Heart left ventricle (tissue), 16 donors: ENCODE measurements at regions not wholly inside any gene's neighbourhood (a gene's known extent, or its start where the extent isn't known, plus 50 kb on each side); places are given as distances from the start of the nearest gene placed in this dataset.
A peak's percentile ranks its signal among the peaks of the same experiment; 100 is the strongest.

Experiments used
- ATAC-seq, 4 donors: fragments of 200-7000 bp; cut with Tn5 transposase; one replicate each; pipeline ENCODE4 v1.9.1; 2020 to 2022; ENCODE audit warnings: moderate library complexity in 4 of 4, mild to moderate bottlenecking in 3 of 4, moderate number of reproducible peaks in 1 of 4
- DNase-seq, 5 donors: peaks; one replicate each; pipeline ENCODE4 v3.0.0-alpha.2; 2020
- H3K27ac ChIP-seq, 12 donors: fragments of 200-600 bp; sonication (generic) in 4 of 12; one replicate each; pipeline versions ENCODE4 v1.5.0 to v1.8.0; 2016 to 2022; ENCODE audit warnings: mild to moderate bottlenecking in 2 of 12
- H3K27me3 ChIP-seq, 9 donors: fragments of 200-600 bp; sonication (generic) in 2 of 9; one replicate each; pipeline versions ENCODE4 v1.5.1 to v1.8.0; 2016 to 2022; ENCODE audit warnings: mild to moderate bottlenecking in 3 of 9
- H3K36me3 ChIP-seq, 9 donors: fragments of 200-600 bp; sonication (generic) in 2 of 9; one replicate each; pipeline versions ENCODE4 v1.5.0 to v1.8.0; 2018 to 2022; ENCODE audit warnings: mild to moderate bottlenecking in 2 of 9
- H3K4me1 ChIP-seq, 12 donors: fragments of 200-600 bp; sonication (generic) in 4 of 12; one replicate each; pipeline versions ENCODE4 v1.5.0 to v1.8.0; 2016 to 2022; ENCODE audit warnings: mild to moderate bottlenecking in 3 of 12
- H3K4me3 ChIP-seq, 12 donors: fragments of 200-600 bp; sonication (generic) in 4 of 12; one replicate each; pipeline versions ENCODE4 v1.5.0 to v1.8.0; 2017 to 2022; ENCODE audit warnings: mild to moderate bottlenecking in 9 of 12, moderate library complexity in 4 of 12
- H3K9me3 ChIP-seq, 12 donors: fragments of 200-600 bp; sonication (generic) in 4 of 12; one replicate each; pipeline versions ENCODE4 v1.5.0 to v1.8.0; 2016 to 2022; ENCODE audit warnings: mild to moderate bottlenecking in 1 of 12
- CTCF ChIP-seq, 12 donors: fragments of 200-600 bp; sonication (generic) in 4 of 12; IDR thresholded peaks; one replicate each; pipeline versions ENCODE4 v1.5.0 to v1.8.0; 2018 to 2022; ENCODE audit warnings: antibody characterized with exemption in 12 of 12, mild to moderate bottlenecking in 5 of 12
- POLR2A ChIP-seq, 2 donors: fragments of 450-650 bp; IDR thresholded peaks; one replicate each; pipeline ENCODE4 v1.6.1; 2017; ENCODE audit warnings: antibody characterized with exemption in 2 of 2, mild to moderate bottlenecking in 2 of 2, moderate library complexity in 2 of 2
- WGBS, 4 donors: extraction: QIAGEN DNeasy Blood & Tissue Kit in 2 of 4; methylation state at CpG; one replicate each; pipeline versions ENCODE4 v1.1.5 to v1.1.7; 2013 to 2018; 5-methylcytosine and 5-hydroxymethylcytosine counted together
- intact Hi-C, 10 donors: fragments of 100-400 bp; cut with DNase I; formaldehyde crosslinking; loops; one replicate each; pipeline versions ENCODE4 v1.11.1 to v1.14.2; 2022
- donor health status: ischemic (EF 13 %, LVEDD 7.1; RV severe dilation, severe dysfunction).
- donor health status: healthy with polysubstance abuse.
- donor health status: DM: no; HTN: yes; CAD: no.
- donor health status: DM: no; HTN: no; CAD: no.
- donor health status: ischemic (EF 25% LVEDD 6.9; RV normal size, moderate dysfunction).
- donor health status: ischemic (EF 25% LVEDD 5.7; RV mildly dilated, moderate dysfunction).
- donor health status: healthy.
- donor health status: DM: yes; HTN: yes; CAD: no.
- donor health status: ischemic (EF 35%, LVEDD 5.7; RV mildly dilated, moderate dysfunction).
- donor health status: nonischemic (EF 11% LVEDD 7.7; RV severe dilation, severe dysfunction).
- donor health status: DM: yes; HTN: yes; CAD: no.
- donor health status: PGD.
- donor health status: ischemic (EF 29% LVEDD 5.4; RV normal size, mild dysfunction).
- donor health status: nonischemic (EF 23%, LVEDD 6.1; RV moderate dilation, normal function).

GRCh38 chr18:71115261-71115660 lies 826.4 kb downstream of the SOCS6 start:
- ATAC-seq = no peak
- intact Hi-C loops = loop anchor here in 1 of 10 donors (10.0 kb wide), 1 partner anchor 60 kb away; no protein-coding TSS in a partner anchor
- TF ChIP-seq CTCF (IDR thresholded peaks at IDR 0.05) (no peak), POLR2A (IDR thresholded peaks at IDR 0.05) (no peak)

GRCh38 chr18:71114550-71115210 lies 825.8 kb downstream of the SOCS6 start:
- Histone ChIP-seq H3K36me3 (no peaks in the 10 kb centered on the region), H3K27ac (no peak overlapping the region), H3K9me3 (peaks cover 0 to 16% (median 4%) of the 10 kb centered on the region in 12 donors), H3K4me1 (no peaks in the 10 kb centered on the region), H3K4me3 (no peak overlapping the region), H3K27me3 (no peaks in the 10 kb centered on the region)
- 71 to 82% (median 76%) methylated on average over 11 of the region's 11 CpGs for WGBS, 4 donors
- TF ChIP-seq CTCF (IDR thresholded peaks at IDR 0.05) (no peak), POLR2A (IDR thresholded peaks at IDR 0.05) (no peak)
- ATAC-seq (no peak), DNase-seq (no peak)
- intact Hi-C loops = loop anchor here in 1 of 10 donors (10.0 kb wide), 1 partner anchor 60 kb away; no protein-coding TSS in a partner anchor

More at GRCh38 chr18:71115261-71115660, 826.4 kb downstream of the SOCS6 start:
- 67 to 83% (median 76%) methylated on average over 8 of the region's 8 CpGs for WGBS, 4 donors
- Histone ChIP-seq H3K36me3 (no peaks in the 10 kb centered on the region), H3K4me1 (no peaks in the 10 kb centered on the region), H3K9me3 (peaks cover 0 to 21% (median 7%) of the 10 kb centered on the region in 12 donors), H3K27me3 (no peaks in the 10 kb centered on the region), H3K27ac (no peak overlapping the region), H3K4me3 (no peak overlapping the region)
- DNase-seq = no peak

GRCh38 chr18:71107244-71107643 lies 818.4 kb downstream of the SOCS6 start:
- WGBS, 4 donors = 60 to 76% (median 73%) methylated on average over 2 of the region's 2 CpGs
- Histone ChIP-seq H3K36me3 (no peaks in the 10 kb centered on the region), H3K27me3 (no peaks in the 10 kb centered on the region), H3K27ac (no peak overlapping the region), H3K4me3 (no peak overlapping the region), H3K4me1 (peaks cover 0 to 24% (median 0%) of the 10 kb centered on the region in 12 donors), H3K9me3 (peaks cover 0 to 5% (median 0%) of the 10 kb centered on the region in 12 donors)
- TF ChIP-seq CTCF (IDR thresholded peaks at IDR 0.05) (no peak), POLR2A (IDR thresholded peaks at IDR 0.05) (no peak)
- DNase-seq (no peak), ATAC-seq (no peak)
- intact Hi-C loops = loop anchor here in 1 of 10 donors (10.0 kb wide), 1 partner anchor 62 kb away; no protein-coding TSS in a partner anchor

- peak overlapping the region in 4 of 12 donors; percentile 9 to 36 (median 30) for H3K27ac ChIP-seq
- DNase-seq (no peak), ATAC-seq (no peak)
- no peak overlapping the region for H3K4me3 ChIP-seq
- H3K27me3 ChIP-seq = no peaks in the 10 kb centered on the region
- intact Hi-C loops = loop anchor here in 1 of 10 donors (10.0 kb wide), 1 partner anchor 62 kb away; no protein-coding TSS in a partner anchor
- peaks cover 0 to 5% (median 0%) of the 10 kb centered on the region in 12 donors for H3K9me3 ChIP-seq
- peaks cover 0 to 24% (median 0%) of the 10 kb centered on the region in 12 donors for H3K4me1 ChIP-seq
- no peaks in the 10 kb centered on the region for H3K36me3 ChIP-seq
- TF ChIP-seq POLR2A (IDR thresholded peaks at IDR 0.05) (no peak), CTCF (IDR thresholded peaks at IDR 0.05) (no peak)
- 44 to 61% (median 54%) methylated on average over 1 of the region's 1 CpG for WGBS, 4 donors
Measured at GRCh38 chr18:71106701-71107100, 817.9 kb downstream of the SOCS6 start.
